GM18519 (cell line): ENCODE measurements at regions not wholly inside any gene's neighbourhood (a gene's known extent, or its start where the extent isn't known, plus 50 kb on each side); places are given as distances from the start of the nearest gene placed in this dataset.
A peak's percentile ranks its signal among the peaks of the same experiment; 100 is the strongest.

Experiments used
- ATAC-seq: cut with Tn5 transposase; IDR thresholded peaks from one replicate; pipeline ENCODE4 v1.9.1; 2021; ENCODE audit warnings: mild to moderate bottlenecking, moderate library complexity; ENCODE audit not compliant: unreplicated experiment, low FRiP score

- ATAC-seq = no peak
Measured at GRCh38 chr11:27216270-27217149, 146.5 kb downstream of the CCDC34 start.

GRCh38 chr11:27215471-27216269 is 147.3 kb downstream of the CCDC34 start:
- ATAC-seq = no peak

GRCh38 chr11:27214713-27215112 is 148.3 kb downstream of the CCDC34 start:
- no peak for ATAC-seq

- ATAC-seq = no peak
Measured at GRCh38 chr11:27213232-27213660, 149.8 kb downstream of the CCDC34 start.

- no peak for ATAC-seq
Measured at GRCh38 chr11:27212248-27212780, 150.7 kb downstream of the CCDC34 start.

- ATAC-seq = no peak
Measured at GRCh38 chr11:27211370-27212127, 151.5 kb downstream of the CCDC34 start.

GRCh38 chr11:27210531-27210930 is 152.5 kb downstream of the CCDC34 start:
- ATAC-seq = no peak

GRCh38 chr11:27209562-27210005 is 153.4 kb downstream of the CCDC34 start:
- no peak for ATAC-seq

- ATAC-seq = no peak
Measured at GRCh38 chr11:27208846-27209245, 154.2 kb downstream of the CCDC34 start.

- no peak for ATAC-seq
Measured at GRCh38 chr11:27207025-27207650, 155.9 kb downstream of the CCDC34 start.

GRCh38 chr11:27205779-27206570 is 157.0 kb downstream of the CCDC34 start:
- ATAC-seq = no peak

- no peak for ATAC-seq
Measured at GRCh38 chr11:27205250-27205649, 157.8 kb downstream of the CCDC34 start.

- ATAC-seq = peak; percentile 65
Measured at GRCh38 chr11:27204529-27204928, 158.5 kb downstream of the CCDC34 start.

- no peak for ATAC-seq
Measured at GRCh38 chr11:27203077-27203647, 159.9 kb downstream of the CCDC34 start.

GRCh38 chr11:27201454-27202302 is 161.1 kb downstream of the BBOX1 start:
- no peak for ATAC-seq

- ATAC-seq = no peak
Measured at GRCh38 chr11:27200779-27201453, 160.3 kb downstream of the BBOX1 start.

GRCh38 chr11:27196203-27196897 is 155.7 kb downstream of the BBOX1 start:
- ATAC-seq = no peak
